Urinary bladder (tissue), 3 donors: ENCODE measurements at regions not wholly inside any gene's neighbourhood (a gene's known extent, or its start where the extent isn't known, plus 50 kb on each side); places are given as distances from the start of the nearest gene placed in this dataset.
"Not testable (repeated sequence)": the region's sequence is repeated elsewhere in the genome, so short reads cannot be mapped to it uniquely, and the experiment has no call there.

Source experiments
- DNase-seq: peaks from one replicate; pipeline ENCODE4 v3.0.0-alpha.2; 2015; ENCODE audit errors: extremely low spot score
- H3K27ac ChIP-seq: one replicate; pipeline ENCODE4 v1.5.1; 2013; ENCODE audit warnings: low read depth, mild to moderate bottlenecking, moderate library complexity
- H3K36me3 ChIP-seq: one replicate; pipeline ENCODE4 v1.6.1; 2013; ENCODE audit warnings: mild to moderate bottlenecking, moderate library complexity; ENCODE audit not compliant: insufficient read depth
- H3K4me1 ChIP-seq: one replicate; pipeline ENCODE4 v1.6.1; 2013; ENCODE audit warnings: mild to moderate bottlenecking, moderate library complexity; ENCODE audit not compliant: insufficient read depth
- H3K4me3 ChIP-seq: one replicate; pipeline ENCODE4 v1.5.1; 2013; ENCODE audit warnings: low read depth, low read length
- WGBS: extraction: QIAGEN DNeasy Blood & Tissue Kit; methylation state at CpG from one replicate; pipeline ENCODE4 v1.1.7; 2013; 5-methylcytosine and 5-hydroxymethylcytosine counted together
- donor health status: healthy with polysubstance abuse.
- donor health status: healthy.

- H3K36me3 ChIP-seq = no peaks in the 10 kb centered on the region
- H3K4me1 ChIP-seq = no peaks in the 10 kb centered on the region
- no peak overlapping the region for H3K27ac ChIP-seq
- no peak for DNase-seq
- 49% methylated on average over 2 of the region's 2 CpGs for WGBS
- H3K4me3 ChIP-seq = no peak overlapping the region
These were observed 315.6 kb upstream of the KLF4 start for GRCh38 chr9:107805201-107805600.

- DNase-seq = no peak
- WGBS = 63% methylated on average over 2 of the region's 2 CpGs
- H3K36me3 ChIP-seq = no peaks in the 10 kb centered on the region
- no peak overlapping the region for H3K4me3 ChIP-seq
- H3K27ac ChIP-seq = no peak overlapping the region
- H3K4me1 ChIP-seq = no peaks in the 10 kb centered on the region
These were observed 304.7 kb upstream of the KLF4 start for GRCh38 chr9:107794259-107794658.

- 71% methylated on average over 1 of the region's 1 CpG for WGBS
- DNase-seq = no peak
- H3K4me1 ChIP-seq = no peaks in the 10 kb centered on the region
- H3K27ac ChIP-seq = no peak overlapping the region
- no peaks in the 10 kb centered on the region for H3K36me3 ChIP-seq
- H3K4me3 ChIP-seq = no peak overlapping the region
These were observed 304.0 kb upstream of the KLF4 start for GRCh38 chr9:107793541-107793940.

GRCh38 chr9:107792596-107792995 lies 303.0 kb upstream of the KLF4 start:
- Histone ChIP-seq H3K4me1 (no peaks in the 10 kb centered on the region), H3K4me3 (no peak overlapping the region), H3K36me3 (no peaks in the 10 kb centered on the region), H3K27ac (no peak overlapping the region)
- 89% methylated on average over 1 of the region's 1 CpG for WGBS
- no peak for DNase-seq

- no peak overlapping the region for H3K27ac ChIP-seq
These were observed 302.4 kb upstream of the KLF4 start for GRCh38 chr9:107792006-107792405.

GRCh38 chr9:107789001-107789700 lies 299.6 kb upstream of the KLF4 start:
- no peak for DNase-seq
- Histone ChIP-seq H3K4me3 (no peak overlapping the region), H3K27ac (no peak overlapping the region), H3K4me1 (no peaks in the 10 kb centered on the region), H3K36me3 (no peaks in the 10 kb centered on the region)
- 98% methylated on average over 4 of the region's 4 CpGs for WGBS

More at GRCh38 chr9:107792006-107792405, 302.4 kb upstream of the KLF4 start:
- no peak overlapping the region for H3K4me3 ChIP-seq
- DNase-seq = no peak
- H3K36me3 ChIP-seq = no peaks in the 10 kb centered on the region
- H3K4me1 ChIP-seq = no peaks in the 10 kb centered on the region
- WGBS = 82% methylated on average over 3 of the region's 3 CpGs

- no peak for DNase-seq
- no peak overlapping the region for H3K4me3 ChIP-seq
- no peaks in the 10 kb centered on the region for H3K4me1 ChIP-seq
- H3K36me3 ChIP-seq = no peaks in the 10 kb centered on the region
- 97% methylated on average over 2 of the region's 2 CpGs for WGBS
- no peak overlapping the region for H3K27ac ChIP-seq
These were observed 297.0 kb upstream of the KLF4 start for GRCh38 chr9:107786561-107786960.

- Histone ChIP-seq H3K4me1 (no peaks in the 10 kb centered on the region), H3K27ac (no peak overlapping the region), H3K4me3 (no peak overlapping the region), H3K36me3 (no peaks in the 10 kb centered on the region)
- DNase-seq = no peak
- 48% methylated on average over 12 of the region's 12 CpGs for WGBS
These were observed 294.8 kb upstream of the KLF4 start for GRCh38 chr9:107784235-107784958.

GRCh38 chr9:107782789-107783188 lies 293.2 kb upstream of the KLF4 start:
- 93% methylated on average over 4 of the region's 4 CpGs for WGBS
- H3K36me3 ChIP-seq = no peaks in the 10 kb centered on the region
- H3K27ac ChIP-seq = no peak overlapping the region

GRCh38 chr9:107782381-107782780 lies 292.8 kb upstream of the KLF4 start:
- H3K4me3 ChIP-seq = no peak overlapping the region
- no peaks in the 10 kb centered on the region for H3K36me3 ChIP-seq
- H3K27ac ChIP-seq = no peak overlapping the region
- WGBS = 37% methylated on average over 3 of the region's 3 CpGs
- no peak for DNase-seq
- H3K4me1 ChIP-seq = no peaks in the 10 kb centered on the region

More at GRCh38 chr9:107782789-107783188, 293.2 kb upstream of the KLF4 start:
- no peak overlapping the region for H3K4me3 ChIP-seq
- no peaks in the 10 kb centered on the region for H3K4me1 ChIP-seq
- DNase-seq = no peak

GRCh38 chr9:107780960-107781359 lies 291.4 kb upstream of the KLF4 start:
- no peak overlapping the region for H3K27ac ChIP-seq
- DNase-seq = no peak
- no peaks in the 10 kb centered on the region for H3K4me1 ChIP-seq
- no peak overlapping the region for H3K4me3 ChIP-seq
- no peaks in the 10 kb centered on the region for H3K36me3 ChIP-seq
- WGBS = 69% methylated on average over 3 of the region's 3 CpGs

- Histone ChIP-seq H3K27ac (no peak overlapping the region), H3K4me3 (no peak overlapping the region), H3K36me3 (no peaks in the 10 kb centered on the region), H3K4me1 (no peaks in the 10 kb centered on the region)
- 86% methylated on average over 3 of the region's 3 CpGs for WGBS
- no peak for DNase-seq
These were observed 290.2 kb upstream of the KLF4 start for GRCh38 chr9:107779731-107780130.

- H3K27ac ChIP-seq = no peak overlapping the region
- H3K4me3 ChIP-seq = no peak overlapping the region
- 96% methylated on average over 1 of the region's 1 CpG for WGBS
- H3K36me3 ChIP-seq = no peaks in the 10 kb centered on the region
- H3K4me1 ChIP-seq = no peaks in the 10 kb centered on the region
- no peak for DNase-seq
These were observed 289.1 kb upstream of the KLF4 start for GRCh38 chr9:107778661-107779060.

- not testable (repeated sequence) for H3K4me3 ChIP-seq, DNase-seq, H3K4me1 ChIP-seq, H3K36me3 ChIP-seq, H3K27ac ChIP-seq
- 88% methylated on average over 2 of the region's 2 CpGs for WGBS
These were observed 284.5 kb upstream of the KLF4 start for GRCh38 chr9:107774099-107774498.
